K562 (cell line): ENCODE measurements at regions not wholly inside any gene's neighbourhood (a gene's known extent, or its start where the extent isn't known, plus 50 kb on each side); places are given as distances from the start of the nearest gene placed in this dataset.

ENCODE experiments used
- BACH1 ChIP-seq: fragments of 200-800 bp; sonication (Bioruptor generic); IDR thresholded peaks from 2 replicates; pipeline ENCODE4 v1.6.1; 2016; ENCODE audit warnings: missing genetic modification characterization, missing compliant biosample characterization
- BHLHE40 ChIP-seq: IDR thresholded peaks from 2 replicates; pipeline ENCODE4 v1.6.1; 2011; ENCODE audit warnings: low read length, improper control_type of control experiment
- EGR1 ChIP-seq: fragments of 450-650 bp; conservative IDR thresholded peaks from 2 replicates; pipeline ENCODE4 v1.6.1; 2017; ENCODE audit warnings: mild to moderate bottlenecking
- ETS2 ChIP-seq: IDR thresholded peaks from 2 replicates; pipeline ENCODE4 v1.6.1; 2016; ENCODE audit warnings: borderline replicate concordance, missing genetic modification characterization, mild to moderate bottlenecking, moderate library complexity, missing compliant biosample characterization; ENCODE audit not compliant: poor library complexity, severe bottlenecking
- EZH2 ChIP-seq: IDR thresholded peaks from 2 replicates; pipeline ENCODE4 v1.6.1; 2012; ENCODE audit warnings: low read depth, mild to moderate bottlenecking, inconsistent platforms, low read length, borderline replicate concordance
- KLF16 ChIP-seq: IDR thresholded peaks from 2 replicates; pipeline ENCODE4 v1.6.1; 2016; ENCODE audit warnings: antibody characterized with exemption
- MXI1 ChIP-seq: IDR thresholded peaks from 2 replicates; pipeline ENCODE4 v1.6.1; 2011; ENCODE audit warnings: low read depth, mild to moderate bottlenecking, improper control_type of control experiment, low read length
- RAD21 ChIP-seq, 2 experiments: fragments of 250-450 bp in 1 of 2; fragments of 450-650 bp in 1 of 2; sonication (Bioruptor Pico) in 1 of 2; formaldehyde crosslinking in 1 of 2; IDR thresholded peaks in 1 of 2; conservative IDR thresholded peaks in 1 of 2; 2 replicates each; pipeline versions ENCODE4 v1.4.0 to v1.8.0; 2020 to 2022; ENCODE audit warnings: mild to moderate bottlenecking in 2 of 2, moderate library complexity in 1 of 2
- SPI1 ChIP-seq: IDR thresholded peaks from 2 replicates; pipeline ENCODE4 v1.6.1; 2011; ENCODE audit warnings: low read depth, low read length, control low read depth, borderline replicate concordance
- TAF1 ChIP-seq: IDR thresholded peaks from 2 replicates; pipeline ENCODE4 v1.6.1; 2011; ENCODE audit warnings: mild to moderate bottlenecking, low read length, moderate library complexity; ENCODE audit not compliant: insufficient read depth, control insufficient read depth, severe bottlenecking; ENCODE audit errors: extremely low read depth
- TEAD2 ChIP-seq: fragments of 450-650 bp; IDR thresholded peaks from 2 replicates; pipeline ENCODE4 v1.6.1; 2016; ENCODE audit warnings: missing genetic modification characterization, control low read depth, missing compliant biosample characterization
- ZNF830 ChIP-seq: fragments of 250-450 bp; sonication (Bioruptor Pico); IDR thresholded peaks from 2 replicates; pipeline ENCODE4 v1.5.0; 2021; ENCODE audit warnings: mild to moderate bottlenecking
- TF ChIP-seq, protein P1 (sequence below), 3 experiments: IDR thresholded peaks in 2 of 3; conservative IDR thresholded peaks in 1 of 3; 2 replicates each; pipeline ENCODE4 v1.5.1; 2011 to 2012; ENCODE audit warnings: low read length in 3 of 3, mild to moderate bottlenecking in 3 of 3, control low read depth in 2 of 3, improper control_type of control experiment in 1 of 3, inconsistent platforms in 1 of 3, low read depth in 1 of 3, mixed read lengths in 1 of 3, moderate library complexity in 1 of 3; ENCODE audit not compliant: insufficient read depth in 2 of 3

GRCh38 chr4:136457577-136457976, 1074.7 kb downstream of the PCDH18 start:
- TF ChIP-seq EZH2, result no peak
- no peak for TF ChIP-seq ZNF830 (CRISPR knock-in tag)
- no peak for TF ChIP-seq KLF16
- no peak for TF ChIP-seq SPI1
- TF ChIP-seq TAF1, result no peak
- no peak for TF ChIP-seq TEAD2 (tag)
- TF ChIP-seq MXI1, result no peak
- TF ChIP-seq ETS2 (tag), result no peak
- TF ChIP-seq, protein P1, sequence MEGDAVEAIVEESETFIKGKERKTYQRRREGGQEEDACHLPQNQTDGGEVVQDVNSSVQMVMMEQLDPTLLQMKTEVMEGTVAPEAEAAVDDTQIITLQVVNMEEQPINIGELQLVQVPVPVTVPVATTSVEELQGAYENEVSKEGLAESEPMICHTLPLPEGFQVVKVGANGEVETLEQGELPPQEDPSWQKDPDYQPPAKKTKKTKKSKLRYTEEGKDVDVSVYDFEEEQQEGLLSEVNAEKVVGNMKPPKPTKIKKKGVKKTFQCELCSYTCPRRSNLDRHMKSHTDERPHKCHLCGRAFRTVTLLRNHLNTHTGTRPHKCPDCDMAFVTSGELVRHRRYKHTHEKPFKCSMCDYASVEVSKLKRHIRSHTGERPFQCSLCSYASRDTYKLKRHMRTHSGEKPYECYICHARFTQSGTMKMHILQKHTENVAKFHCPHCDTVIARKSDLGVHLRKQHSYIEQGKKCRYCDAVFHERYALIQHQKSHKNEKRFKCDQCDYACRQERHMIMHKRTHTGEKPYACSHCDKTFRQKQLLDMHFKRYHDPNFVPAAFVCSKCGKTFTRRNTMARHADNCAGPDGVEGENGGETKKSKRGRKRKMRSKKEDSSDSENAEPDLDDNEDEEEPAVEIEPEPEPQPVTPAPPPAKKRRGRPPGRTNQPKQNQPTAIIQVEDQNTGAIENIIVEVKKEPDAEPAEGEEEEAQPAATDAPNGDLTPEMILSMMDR (IDR thresholded peaks at IDR 0.05 in 2 of 3, conservative IDR thresholded peaks at IDR 0.05 in 1 of 3; ENCODE audit: insufficient read depth in 2 of 3, low read depth in 1 of 3, low read length in 3 of 3), result no peak
- no peak for TF ChIP-seq BACH1 (tag)
- TF ChIP-seq EGR1, result no peak
- TF ChIP-seq BHLHE40, result no peak
- no peak for TF ChIP-seq RAD21 (CRISPR knock-in tag; conservative IDR thresholded peaks at IDR 0.05 in 1 of 2, IDR thresholded peaks at IDR 0.05 in 1 of 2)
